OCI-LY3 (cell line): ENCODE measurements at regions not wholly inside any gene's neighbourhood (a gene's known extent, or its start where the extent isn't known, plus 50 kb on each side); places are given as distances from the start of the nearest gene placed in this dataset.

Experiments
- H2AFZ ChIP-seq: fragments of 200-600, 300-600 bp; shearing (Covaris generic); 2 replicates; pipeline ENCODE4 v1.6.0; 2014; ENCODE audit warnings: antibody characterized with exemption, low read depth, low read length
- H3K27ac ChIP-seq: fragments of 200-600, 300-600 bp; sonication (generic); 2 replicates; pipeline ENCODE4 v1.5.1; 2014; ENCODE audit warnings: mild to moderate bottlenecking, low read length, moderate library complexity, mixed read lengths
- H3K27me3 ChIP-seq: fragments of 200-600, 300-600 bp; sonication (generic); 2 replicates; pipeline ENCODE4 v1.6.1; 2014; ENCODE audit warnings: low read depth, low read length, mixed read lengths
- H3K36me3 ChIP-seq: fragments of 200-600, 300-600 bp; sonication (generic); replicated peaks from 2 replicates; pipeline ENCODE3; 2014; ENCODE audit warnings: low read depth, low read length, mixed read lengths
- H3K4me1 ChIP-seq: fragments of 300-600, 200-600 bp; sonication (generic); 2 replicates; pipeline ENCODE4 v1.6.1; 2014; ENCODE audit warnings: low read length, mixed read lengths
- H3K4me2 ChIP-seq: fragments of 200-600, 300-600 bp; sonication (generic); 2 replicates; pipeline ENCODE4 v1.6.1; 2014; ENCODE audit warnings: low read length, mixed read lengths
- H3K4me3 ChIP-seq: fragments of 300-600, 200-600 bp; sonication (generic); 2 replicates; pipeline ENCODE4 v1.5.1; 2014; ENCODE audit warnings: antibody characterized with exemption, mild to moderate bottlenecking, low read length, moderate library complexity
- H3K79me2 ChIP-seq: fragments of 300-600, 200-600 bp; shearing (Covaris generic); 2 replicates; pipeline ENCODE4 v1.6.1; 2014; ENCODE audit warnings: mild to moderate bottlenecking, low read length, mixed read lengths
- H3K9ac ChIP-seq: fragments of 300-600, 200-600 bp; shearing (Covaris generic); 2 replicates; pipeline ENCODE4 v1.6.0; 2014; ENCODE audit warnings: mild to moderate bottlenecking, low read length, moderate library complexity
- H3K9me3 ChIP-seq: fragments of 200-600, 300-600 bp; shearing (Covaris generic); 2 replicates; pipeline ENCODE4 v1.6.1; 2014; ENCODE audit warnings: low read length, mixed read lengths; ENCODE audit not compliant: insufficient read depth
- H4K20me1 ChIP-seq: fragments of 200-600, 300-600 bp; sonication (generic); 2 replicates; pipeline ENCODE4 v1.6.1; 2016; ENCODE audit warnings: low read length, mixed read lengths; ENCODE audit not compliant: insufficient read depth
- EZH2phosphoT487 ChIP-seq: fragments of 200-600 bp; shearing (Covaris generic); IDR thresholded peaks from 2 replicates; pipeline ENCODE4 v1.6.1; 2018; ENCODE audit warnings: antibody characterized with exemption, mixed run types, low read depth
- TF ChIP-seq, protein P1 (sequence below): fragments of 200-600, 300-600 bp; sonication (generic); IDR thresholded peaks from 2 replicates; pipeline ENCODE4 v1.5.1; 2014; ENCODE audit warnings: antibody characterized with exemption, low read length, low read depth

DNA sequence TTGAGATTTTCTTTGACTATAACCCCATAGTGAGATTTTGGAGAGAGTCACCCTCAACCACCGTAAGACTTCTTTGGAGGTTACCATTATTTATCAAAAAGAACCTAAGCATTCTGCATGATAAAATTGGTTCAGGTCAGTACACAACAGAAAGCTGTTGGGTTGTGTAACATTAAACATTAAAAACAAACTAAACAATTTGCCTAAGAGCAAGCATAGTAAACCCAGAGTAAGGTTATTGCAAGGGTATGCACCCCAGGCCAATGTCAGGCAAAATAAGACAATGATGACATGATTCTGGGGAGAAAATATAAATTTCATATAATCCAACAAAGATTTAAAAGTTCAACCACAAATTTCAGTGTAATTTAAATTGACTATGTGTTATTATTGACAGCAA is 472.4 kb downstream of the SH2D1A start:
- Histone ChIP-seq H3K27me3 (no peaks in the 10 kb centered on the region), H3K9me3 (no peaks in the 10 kb centered on the region), H4K20me1 (no peaks in the 10 kb centered on the region), H3K27ac (no peak overlapping the region), H3K4me1 (no peaks in the 10 kb centered on the region), H3K9ac (no peak overlapping the region), H3K4me3 (no peak overlapping the region), H3K79me2 (no peaks in the 10 kb centered on the region), H3K36me3 (no peaks in the 10 kb centered on the region), H3K4me2 (no peak overlapping the region), H2AFZ (no peak overlapping the region)
- TF ChIP-seq EZH2phosphoT487 = no peak
- TF ChIP-seq, protein P1, sequence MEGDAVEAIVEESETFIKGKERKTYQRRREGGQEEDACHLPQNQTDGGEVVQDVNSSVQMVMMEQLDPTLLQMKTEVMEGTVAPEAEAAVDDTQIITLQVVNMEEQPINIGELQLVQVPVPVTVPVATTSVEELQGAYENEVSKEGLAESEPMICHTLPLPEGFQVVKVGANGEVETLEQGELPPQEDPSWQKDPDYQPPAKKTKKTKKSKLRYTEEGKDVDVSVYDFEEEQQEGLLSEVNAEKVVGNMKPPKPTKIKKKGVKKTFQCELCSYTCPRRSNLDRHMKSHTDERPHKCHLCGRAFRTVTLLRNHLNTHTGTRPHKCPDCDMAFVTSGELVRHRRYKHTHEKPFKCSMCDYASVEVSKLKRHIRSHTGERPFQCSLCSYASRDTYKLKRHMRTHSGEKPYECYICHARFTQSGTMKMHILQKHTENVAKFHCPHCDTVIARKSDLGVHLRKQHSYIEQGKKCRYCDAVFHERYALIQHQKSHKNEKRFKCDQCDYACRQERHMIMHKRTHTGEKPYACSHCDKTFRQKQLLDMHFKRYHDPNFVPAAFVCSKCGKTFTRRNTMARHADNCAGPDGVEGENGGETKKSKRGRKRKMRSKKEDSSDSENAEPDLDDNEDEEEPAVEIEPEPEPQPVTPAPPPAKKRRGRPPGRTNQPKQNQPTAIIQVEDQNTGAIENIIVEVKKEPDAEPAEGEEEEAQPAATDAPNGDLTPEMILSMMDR = no peak

DNA sequence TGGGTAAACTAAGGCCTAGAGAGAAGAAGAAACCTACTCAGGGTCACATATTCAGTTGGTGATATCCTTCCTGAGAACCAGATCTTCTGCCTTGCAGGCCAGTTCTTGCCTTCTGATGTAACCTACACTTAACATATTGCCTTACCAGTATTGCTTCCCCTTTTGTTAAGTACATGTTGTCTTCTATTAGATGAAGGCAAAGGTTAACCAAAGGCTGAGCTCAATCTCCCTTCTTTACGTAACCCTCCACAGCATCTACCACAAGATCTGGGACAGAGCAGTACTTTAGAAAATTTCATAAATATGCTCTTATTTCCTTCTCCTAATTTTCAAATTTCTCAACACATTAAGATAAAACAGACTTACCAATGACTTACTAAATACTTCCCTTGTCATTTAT is 474.4 kb downstream of the SH2D1A start:
- H3K4me3 ChIP-seq = no peak overlapping the region
- no peaks in the 10 kb centered on the region for H3K27me3 ChIP-seq
- no peak overlapping the region for H3K4me2 ChIP-seq
- no peaks in the 10 kb centered on the region for H4K20me1 ChIP-seq
- no peaks in the 10 kb centered on the region for H3K79me2 ChIP-seq
- H2AFZ ChIP-seq = no peak overlapping the region
- H3K9me3 ChIP-seq = no peaks in the 10 kb centered on the region
- TF ChIP-seq, protein P1 = no peak
- no peak for TF ChIP-seq EZH2phosphoT487
- no peaks in the 10 kb centered on the region for H3K36me3 ChIP-seq
- no peaks in the 10 kb centered on the region for H3K4me1 ChIP-seq
- H3K27ac ChIP-seq = no peak overlapping the region
- H3K9ac ChIP-seq = no peak overlapping the region

DNA sequence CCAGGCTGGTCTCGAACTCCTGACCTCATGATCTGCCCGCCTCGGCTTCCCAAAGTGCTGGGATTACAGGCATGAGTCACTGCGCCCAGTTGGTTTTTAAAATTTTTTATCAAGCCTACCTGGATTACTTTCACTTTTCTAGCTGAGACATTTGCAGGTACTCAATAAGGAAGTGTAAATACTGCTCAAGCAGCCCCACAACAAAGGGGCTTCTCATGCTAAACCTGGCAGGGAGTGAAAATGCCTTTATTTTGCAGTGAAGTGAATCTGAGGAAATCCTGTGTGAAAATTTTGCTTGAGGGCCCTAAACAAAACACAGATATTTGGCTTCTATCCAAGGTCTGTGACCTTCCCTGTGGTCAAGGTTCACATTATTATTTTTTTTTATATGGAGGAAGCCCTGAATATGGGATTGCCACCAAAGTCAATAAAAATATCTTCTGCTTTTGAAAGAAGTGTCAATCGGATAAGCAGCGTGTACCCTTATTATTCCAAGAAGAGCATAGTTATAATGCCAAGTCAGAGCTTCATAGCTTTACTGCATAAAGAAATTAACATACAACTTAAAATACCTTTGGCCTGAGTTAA is 481.0 kb downstream of the SH2D1A start:
- Histone ChIP-seq H3K27ac (no peak overlapping the region), H4K20me1 (no peaks in the 10 kb centered on the region), H3K9me3 (no peaks in the 10 kb centered on the region), H3K27me3 (no peaks in the 10 kb centered on the region), H3K9ac (no peak overlapping the region), H2AFZ (no peak overlapping the region), H3K4me2 (no peak overlapping the region), H3K4me1 (peaks cover 20% of the 10 kb centered on the region), H3K4me3 (no peak overlapping the region), H3K36me3 (no peaks in the 10 kb centered on the region), H3K79me2 (no peaks in the 10 kb centered on the region)
- TF ChIP-seq, protein P1 = no peak
- TF ChIP-seq EZH2phosphoT487 = no peak

DNA sequence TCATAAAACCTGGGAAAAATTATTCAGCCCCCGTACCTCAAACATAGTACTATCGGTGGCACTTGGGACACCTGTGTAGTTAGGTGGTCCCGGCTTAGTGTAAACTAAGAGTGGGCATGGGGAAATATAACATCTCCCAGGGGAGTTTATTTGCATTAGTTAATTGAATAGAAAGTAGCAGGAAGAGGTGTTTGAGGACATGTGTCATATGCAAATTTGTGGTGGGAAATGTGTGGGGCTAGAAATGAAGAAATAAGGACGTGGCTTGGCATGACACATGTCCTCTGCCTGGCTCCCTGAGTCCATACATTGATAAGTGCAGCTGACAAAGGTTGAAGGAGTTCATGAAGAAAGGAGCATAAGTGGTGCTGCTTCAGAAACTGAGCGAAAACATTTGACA is 483.6 kb downstream of the SH2D1A start:
- no peaks in the 10 kb centered on the region for H4K20me1 ChIP-seq
- H3K79me2 ChIP-seq = no peaks in the 10 kb centered on the region
- no peaks in the 10 kb centered on the region for H3K36me3 ChIP-seq
- no peak overlapping the region for H3K9ac ChIP-seq
- no peaks in the 10 kb centered on the region for H3K27me3 ChIP-seq
- TF ChIP-seq, protein P1 = no peak
- no peak for TF ChIP-seq EZH2phosphoT487
- peaks cover 20% of the 10 kb centered on the region for H3K4me1 ChIP-seq
- H3K27ac ChIP-seq = no peak overlapping the region
- 0 out of 2 replicates have a peak overlapping the region, but pooled peaks have one; percentile 56 for H3K4me2 ChIP-seq
- no peaks in the 10 kb centered on the region for H3K9me3 ChIP-seq
- H3K4me3 ChIP-seq = no peak overlapping the region
- H2AFZ ChIP-seq = no peak overlapping the region
